ENCODE measurements at regions not wholly inside any gene's neighbourhood (a gene's known extent, or its start where the extent isn't known, plus 50 kb on each side); places are given as distances from the start of the nearest gene placed in this dataset.

DNA sequence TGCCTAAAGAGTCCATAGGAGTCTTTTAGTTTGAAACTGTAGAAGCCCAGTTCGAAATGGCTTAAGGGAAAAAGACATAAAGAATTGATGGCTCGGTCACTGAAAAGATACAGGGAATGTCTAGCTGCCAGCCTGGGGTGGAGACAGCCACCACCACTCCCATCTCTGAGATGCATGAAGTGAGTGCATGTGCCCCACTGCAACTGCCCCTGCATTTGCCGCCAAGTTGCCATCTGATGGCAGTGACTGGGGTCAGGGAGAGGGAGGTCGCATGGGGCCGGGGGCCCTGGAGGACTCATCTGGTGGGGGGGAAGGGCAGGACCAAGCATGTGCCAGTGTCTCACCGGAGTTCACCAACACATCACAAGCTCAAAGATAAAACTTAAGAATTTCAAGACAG is 385.8 kb upstream of the SULF2 start:
- no peak for DNase-seq (ENCODE audit: extremely low read depth, low read depth)

DNA sequence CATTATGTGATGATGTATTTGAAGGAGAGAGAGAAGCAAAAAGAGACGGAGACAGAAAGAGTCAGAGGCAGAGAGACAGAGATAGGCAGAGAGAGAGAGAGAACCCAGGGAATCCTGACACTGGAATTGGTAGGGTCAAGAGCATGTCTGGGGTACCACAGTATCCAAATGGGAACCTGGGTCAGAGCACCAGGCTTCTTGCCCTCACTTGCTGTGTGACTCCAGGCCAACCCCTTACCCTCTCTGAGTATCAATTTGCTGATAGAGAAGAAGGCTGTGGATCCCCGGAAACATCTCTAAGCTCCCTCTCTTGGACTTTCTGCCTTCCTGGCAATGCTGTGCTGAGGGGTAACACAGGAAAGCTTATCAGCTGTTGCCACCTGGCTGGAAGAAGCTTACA is 385.3 kb upstream of the SULF2 start:
- DNase-seq (ENCODE audit: extremely low read depth, low read depth), result no peak

DNA sequence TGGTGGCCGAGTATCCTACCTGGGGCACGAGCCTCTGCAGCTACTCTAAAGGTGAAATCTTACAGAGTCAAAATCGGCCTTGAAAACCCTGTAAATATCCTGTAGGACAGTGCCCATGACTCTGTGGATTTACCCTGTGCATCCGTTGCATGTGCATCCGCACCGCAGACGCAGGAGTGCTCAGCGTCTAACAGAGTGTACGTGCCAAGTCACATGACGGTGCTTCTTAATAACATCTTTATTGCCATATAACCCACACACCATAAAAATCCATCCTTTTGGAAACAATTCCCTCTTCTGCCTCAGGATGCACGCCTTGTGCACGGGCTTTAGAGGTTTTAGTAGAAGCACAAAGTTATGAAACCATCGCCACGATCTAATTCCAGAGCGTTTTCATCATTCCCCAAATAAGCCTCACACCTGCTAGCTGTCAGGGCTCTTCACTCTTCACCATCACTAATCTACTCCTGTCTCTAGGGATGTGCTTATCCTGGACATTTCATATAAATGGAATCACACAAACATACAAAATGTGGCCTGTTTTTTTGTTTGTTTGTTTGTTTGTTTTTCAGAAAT is 384.5 kb upstream of the SULF2 start:
- DNase-seq (ENCODE audit: extremely low read depth, low read depth), result no peak

DNA sequence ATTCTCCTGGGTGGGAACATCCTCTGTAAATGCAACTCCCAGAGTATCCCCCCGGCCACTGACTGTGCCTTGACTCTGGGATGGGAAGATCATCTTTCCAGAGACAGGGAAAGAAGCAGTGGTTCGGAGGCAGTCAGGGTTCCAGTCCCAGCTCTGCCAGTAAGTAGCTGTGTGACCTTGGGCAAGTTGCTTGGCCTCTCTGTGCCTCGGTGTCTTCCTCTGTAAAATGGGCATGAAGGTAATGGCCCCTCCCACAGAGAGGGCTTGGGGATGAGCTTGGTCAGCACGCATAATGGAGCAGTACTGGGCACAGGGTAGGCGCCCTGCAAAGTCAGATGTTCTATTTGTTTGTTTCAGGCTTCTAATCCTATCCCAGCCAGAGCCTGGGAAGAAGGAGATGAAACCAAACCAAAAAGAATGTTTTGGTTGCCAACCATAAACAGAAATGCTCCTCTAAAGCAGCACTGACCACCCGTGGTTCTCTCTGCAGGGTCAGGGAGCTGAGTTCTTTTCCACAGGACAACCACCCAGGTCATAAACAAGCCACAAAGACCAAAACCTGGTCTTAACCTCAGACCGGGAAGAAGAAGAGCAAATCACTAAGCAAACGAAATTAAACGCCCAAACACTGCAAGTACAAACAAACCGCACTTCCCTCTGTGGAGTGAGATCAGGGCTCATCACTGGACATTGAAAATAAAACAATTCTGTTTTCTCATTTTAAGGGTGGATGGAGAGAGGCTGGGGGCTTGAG is 381.0 kb upstream of the SULF2 start:
- no peak for DNase-seq (ENCODE audit: extremely low read depth, low read depth)

DNA sequence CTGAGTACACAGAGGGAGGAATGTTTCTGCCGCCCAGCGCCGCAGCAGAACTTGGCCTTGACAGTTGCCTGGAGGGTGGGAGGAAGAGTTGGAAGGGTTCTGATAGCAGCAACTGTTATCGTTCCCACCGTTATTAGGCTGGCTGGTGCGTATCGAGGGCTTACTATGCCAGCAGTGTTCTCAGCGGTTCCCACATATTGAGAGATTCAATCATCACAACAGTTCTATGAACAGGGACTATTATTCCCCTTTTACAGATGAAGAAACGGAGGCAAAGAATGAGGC is 380.1 kb upstream of the SULF2 start:
- DNase-seq (ENCODE audit: extremely low read depth, low read depth), result no peak

DNA sequence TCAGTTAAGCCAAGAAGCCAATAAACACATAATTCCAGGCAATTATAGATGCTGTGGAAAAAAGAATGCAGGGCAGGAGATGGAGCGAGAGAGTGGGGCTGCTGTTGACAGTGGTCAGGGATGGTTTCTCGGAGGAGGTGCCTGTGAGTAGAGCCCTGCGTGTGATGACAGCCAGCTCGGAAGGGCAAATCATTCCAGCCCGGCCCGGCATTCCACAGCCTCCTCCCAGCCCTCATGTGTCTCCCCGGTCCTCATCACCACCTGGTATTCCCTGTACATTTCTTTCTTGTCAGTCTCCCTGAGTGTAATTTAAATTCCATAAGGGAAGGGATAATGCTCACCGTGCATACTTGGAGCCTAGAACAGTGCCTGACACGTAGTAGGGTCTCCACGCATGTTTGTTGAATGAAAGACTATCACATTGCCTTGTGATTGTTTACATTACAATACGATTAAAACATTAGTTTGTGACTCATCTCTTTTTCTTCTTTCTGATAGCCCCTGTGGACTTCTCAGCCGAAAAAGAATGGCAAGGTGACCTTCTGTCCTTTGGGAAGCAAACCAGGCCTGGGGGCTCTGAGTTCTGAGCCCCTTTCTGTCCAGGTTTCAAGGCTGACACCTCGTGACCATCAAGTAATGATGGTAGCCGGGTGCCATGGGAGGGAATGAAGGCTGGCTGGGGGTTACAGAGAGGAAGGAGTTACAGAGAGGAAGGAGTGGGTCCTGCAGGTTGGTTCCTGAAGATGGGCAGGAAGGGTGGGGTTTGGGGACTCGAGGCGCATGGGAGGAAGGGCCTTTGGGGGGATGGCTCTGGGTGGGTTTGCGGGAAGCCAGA is 379.5 kb upstream of the SULF2 start:
- no peak for DNase-seq (ENCODE audit: extremely low read depth, low read depth)

DNA sequence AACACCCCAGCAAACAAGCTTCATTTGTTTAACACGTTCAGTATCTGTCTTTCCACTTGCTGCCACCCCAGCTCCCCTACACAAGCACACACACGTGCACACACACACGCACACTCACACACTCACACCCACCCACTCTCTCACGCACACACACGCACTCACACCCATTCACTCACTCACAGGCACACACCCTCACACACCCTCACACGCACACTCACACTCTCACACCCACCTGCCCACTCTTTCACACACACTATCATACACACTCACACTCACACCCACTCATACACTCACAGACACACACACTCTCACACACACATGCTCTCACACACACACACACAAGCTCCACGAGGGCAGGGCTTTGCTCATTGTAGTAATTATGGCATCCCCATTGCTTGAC is 378.8 kb upstream of the SULF2 start:
- no peak for DNase-seq (ENCODE audit: extremely low read depth, low read depth)

DNA sequence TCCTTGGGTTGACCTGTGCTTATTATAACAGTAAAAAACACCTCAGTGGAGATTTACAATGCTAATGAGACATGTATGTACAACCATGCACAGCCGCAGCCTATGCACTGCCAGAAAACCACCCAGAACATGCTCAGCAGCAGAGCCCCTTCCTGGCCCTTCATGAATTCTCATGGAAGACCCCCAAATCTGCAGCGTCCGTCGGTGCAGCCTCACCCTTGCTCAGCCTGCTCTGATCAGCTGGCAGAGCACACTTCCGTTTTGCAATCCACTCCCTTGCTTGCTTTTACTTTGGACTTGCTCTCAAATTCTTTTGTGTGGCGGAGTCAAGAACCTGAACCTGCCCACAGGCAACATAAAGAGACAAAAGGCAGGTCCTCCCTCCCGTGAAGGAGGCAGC is 378.2 kb upstream of the SULF2 start:
- no peak for DNase-seq (ENCODE audit: extremely low read depth, low read depth)

DNA sequence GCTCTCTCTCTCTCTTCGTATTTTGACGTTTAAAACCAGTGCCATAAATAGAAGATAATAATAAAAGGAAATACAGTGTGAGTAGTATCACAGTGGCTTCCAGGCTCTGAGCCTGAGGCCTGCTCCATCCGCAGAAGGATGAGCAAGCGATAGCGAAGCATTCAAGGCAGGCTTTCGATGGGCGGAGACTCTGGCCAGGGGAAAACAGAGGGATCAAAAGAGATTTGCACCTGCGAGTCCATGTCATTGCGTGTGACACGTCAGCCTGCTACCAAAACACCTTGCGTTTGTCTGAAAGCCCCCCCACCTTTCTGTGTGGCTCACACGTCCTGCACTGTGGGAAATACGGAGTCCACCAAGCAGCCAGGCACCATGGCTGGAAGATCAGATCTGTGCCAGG is 377.3 kb upstream of the SULF2 start:
- DNase-seq (ENCODE audit: extremely low read depth, low read depth), result no peak

DNA sequence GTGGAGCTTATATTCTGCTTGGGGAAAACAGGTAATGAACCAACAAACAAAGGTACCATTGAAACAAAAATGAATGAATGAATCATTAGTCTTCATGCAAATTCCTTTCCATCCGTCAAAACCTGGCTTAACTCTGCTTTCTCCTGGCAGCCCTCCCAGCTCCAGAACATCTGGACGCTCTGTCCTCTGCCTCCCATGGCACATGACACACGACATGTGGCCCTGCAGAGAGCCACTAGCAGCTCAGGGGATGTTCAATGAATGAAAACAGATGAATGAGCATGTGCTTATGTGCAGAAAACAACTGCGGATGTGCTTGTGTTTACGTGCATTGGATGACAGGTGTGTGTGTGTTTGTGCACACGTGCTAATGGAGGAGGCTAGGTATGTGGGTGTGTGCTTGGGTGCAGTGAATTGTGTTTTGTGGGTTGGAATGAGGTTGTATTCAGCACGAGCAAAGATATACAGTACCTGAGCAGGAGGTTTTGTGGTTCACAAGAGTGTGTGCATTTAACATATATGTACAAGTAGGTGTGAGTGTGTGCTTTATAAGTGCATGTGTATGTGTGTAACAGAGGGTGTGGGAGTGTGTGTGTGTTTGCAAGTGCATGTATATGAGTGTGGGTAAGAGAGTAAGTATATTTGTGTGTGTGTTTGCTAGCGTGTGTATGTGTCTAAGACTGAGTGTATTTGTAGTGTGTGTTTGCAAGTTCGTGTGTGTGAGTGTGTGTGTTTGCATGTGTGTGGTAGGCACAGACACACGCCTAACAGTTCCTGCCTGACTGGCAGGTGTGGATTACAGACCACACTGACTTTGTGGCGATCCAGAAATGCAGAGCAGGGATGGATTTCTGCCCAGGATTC is 374.1 kb upstream of the SULF2 start:
- no peak for DNase-seq (ENCODE audit: extremely low read depth, low read depth)

DNA sequence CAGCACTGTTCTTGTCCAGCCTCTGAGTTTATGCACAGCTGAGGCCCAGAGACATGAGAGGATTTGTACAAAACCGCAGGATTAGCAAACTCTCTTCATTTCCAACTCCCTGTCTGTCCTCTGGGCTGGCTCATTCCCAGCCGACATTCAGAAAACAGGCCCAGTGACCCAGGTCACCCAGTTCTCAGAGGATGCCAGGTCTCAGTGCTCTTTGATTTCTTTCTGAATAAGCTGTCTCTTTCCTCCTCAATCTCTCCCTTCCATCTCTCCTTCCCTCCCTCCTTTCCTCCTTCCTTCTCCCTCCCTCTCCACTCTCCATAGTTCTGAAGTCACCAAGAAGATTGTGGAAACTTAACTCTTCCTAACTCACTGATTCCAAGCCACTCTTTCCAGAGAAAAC is 372.7 kb upstream of the SULF2 start:
- DNase-seq (ENCODE audit: extremely low read depth, low read depth), result no peak

DNA sequence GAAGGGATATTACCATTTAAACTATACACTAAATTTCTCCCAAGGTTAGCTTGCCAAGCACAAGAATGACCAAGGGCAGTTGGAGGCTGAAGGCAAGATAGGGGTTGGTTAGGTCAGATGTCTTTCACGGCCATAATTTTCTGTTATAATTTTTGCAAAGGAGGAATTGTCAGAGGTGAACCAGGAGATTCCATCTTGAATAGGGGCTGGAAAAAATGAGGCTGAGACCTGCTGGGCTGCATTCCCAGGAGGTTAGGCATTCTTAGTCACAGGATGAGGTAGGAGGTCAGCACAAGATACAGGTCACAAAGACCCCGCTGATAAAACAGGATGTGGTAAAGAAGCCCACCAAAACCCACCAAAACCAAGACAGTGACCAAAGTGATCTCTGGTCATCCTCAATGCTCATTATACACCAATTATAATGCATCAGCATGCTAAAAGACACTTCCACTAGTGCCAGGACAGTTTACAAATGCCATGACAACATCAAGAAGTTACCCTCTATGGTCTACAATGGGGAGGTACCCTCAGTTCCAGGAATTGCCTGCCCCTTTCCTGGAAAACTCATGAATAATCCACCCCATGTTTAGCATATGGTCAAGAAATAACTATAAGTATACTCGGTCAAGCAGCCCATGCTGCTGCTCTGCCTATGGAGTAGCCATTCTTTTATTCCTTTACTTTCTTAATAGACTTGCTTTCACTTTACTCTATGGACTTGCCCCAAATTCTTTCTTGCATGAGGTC is 371.8 kb upstream of the SULF2 start:
- DNase-seq (ENCODE audit: extremely low read depth, low read depth), result no peak

DNA sequence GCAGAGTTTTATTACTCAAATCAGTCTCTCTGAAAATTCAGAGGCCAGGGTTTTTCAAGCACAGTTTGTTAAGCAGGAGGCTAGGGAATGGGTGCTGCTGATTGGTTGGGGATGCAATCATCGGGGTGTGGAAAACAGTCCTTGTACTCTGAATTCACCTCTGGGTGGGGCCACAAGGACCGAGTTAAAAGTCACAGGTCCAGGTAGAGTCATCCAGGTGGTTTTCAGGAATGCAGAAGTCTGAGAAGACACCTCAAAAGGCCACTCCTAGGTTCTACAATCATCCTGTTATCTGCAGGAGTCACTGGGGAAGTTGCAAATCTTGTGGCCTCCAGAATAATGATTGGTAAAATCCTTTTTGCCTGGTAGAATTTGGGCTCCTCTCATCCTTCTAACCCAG is 371.2 kb upstream of the SULF2 start:
- no peak for DNase-seq (ENCODE audit: extremely low read depth, low read depth)

DNA sequence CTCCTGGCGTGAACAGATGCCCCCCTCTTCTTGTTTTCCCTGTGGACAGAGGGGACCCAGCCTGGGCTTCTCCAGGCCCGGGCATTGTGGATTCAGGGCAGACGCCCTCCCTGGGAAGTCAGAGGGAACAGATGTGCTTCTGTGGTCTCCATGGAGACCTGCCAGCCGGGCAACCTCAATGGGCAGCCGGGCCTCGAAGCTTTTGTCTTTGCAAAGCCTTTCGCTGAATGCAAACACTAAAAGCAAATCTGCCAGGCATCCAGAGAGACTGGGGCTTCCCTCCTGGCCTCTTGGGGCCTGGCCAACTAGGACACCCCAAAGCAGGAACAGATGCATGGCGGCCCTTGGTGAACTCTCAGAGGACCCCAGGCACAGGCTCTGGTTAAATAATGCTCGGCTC is 370.0 kb upstream of the SULF2 start:
- no peak for DNase-seq (ENCODE audit: extremely low read depth, low read depth)

DNA sequence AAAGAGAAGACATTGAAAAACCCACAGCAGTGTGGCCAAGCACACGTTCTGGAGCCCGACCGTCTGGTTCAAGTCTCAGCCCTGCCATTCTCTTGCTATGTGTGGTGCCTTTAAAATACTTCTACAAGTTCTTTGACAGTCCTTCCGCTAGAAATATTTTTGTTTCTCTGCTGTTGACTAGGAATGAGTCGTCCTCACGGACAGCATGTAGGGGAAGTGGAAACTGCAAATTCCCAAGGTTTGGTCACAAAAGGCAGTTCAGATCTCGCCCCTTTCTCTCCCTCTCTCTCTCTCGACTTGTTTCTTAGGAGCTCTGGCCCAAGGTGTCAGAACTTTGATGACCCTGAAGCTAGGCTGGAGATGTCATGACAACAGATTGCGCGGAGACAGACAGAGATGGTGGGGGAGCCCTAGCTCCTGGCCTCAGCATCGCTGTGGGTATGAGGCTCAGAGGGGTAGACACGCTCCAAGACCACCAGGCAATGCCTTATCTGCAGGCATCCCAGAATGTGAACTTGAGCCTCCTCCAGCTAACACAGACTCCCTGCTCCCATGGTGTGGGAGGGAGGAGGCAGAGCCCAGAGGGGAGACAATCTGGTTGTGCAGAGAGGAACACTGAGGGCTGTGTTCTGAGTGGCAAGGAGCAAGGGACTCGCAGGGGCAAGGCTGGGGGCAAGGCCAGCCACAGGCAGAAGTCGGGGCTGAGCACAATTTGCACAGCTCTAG is 368.9 kb upstream of the SULF2 start:
- DNase-seq (ENCODE audit: extremely low read depth, low read depth), result no peak

DNA sequence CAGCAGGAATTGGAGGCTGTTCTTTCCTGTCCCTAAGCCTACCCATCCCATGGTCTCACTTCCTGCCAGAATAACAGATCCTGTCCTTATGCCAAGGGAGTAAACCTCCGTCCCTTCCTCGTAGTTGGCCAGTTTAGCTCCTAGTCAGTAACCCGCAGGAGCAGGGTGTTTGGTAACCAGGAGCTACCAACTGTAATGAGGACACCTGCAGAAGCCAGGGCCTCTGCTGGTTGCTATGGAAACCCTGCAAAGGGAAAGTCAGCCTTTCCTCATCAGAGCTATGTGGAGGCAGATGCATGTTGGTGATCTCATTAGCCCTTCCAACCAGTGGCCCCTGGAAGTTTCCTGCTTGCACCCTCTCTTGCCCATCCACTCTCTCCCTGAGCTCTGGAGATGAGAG is 368.2 kb upstream of the SULF2 start:
- DNase-seq (ENCODE audit: extremely low read depth, low read depth), result no peak

DNA sequence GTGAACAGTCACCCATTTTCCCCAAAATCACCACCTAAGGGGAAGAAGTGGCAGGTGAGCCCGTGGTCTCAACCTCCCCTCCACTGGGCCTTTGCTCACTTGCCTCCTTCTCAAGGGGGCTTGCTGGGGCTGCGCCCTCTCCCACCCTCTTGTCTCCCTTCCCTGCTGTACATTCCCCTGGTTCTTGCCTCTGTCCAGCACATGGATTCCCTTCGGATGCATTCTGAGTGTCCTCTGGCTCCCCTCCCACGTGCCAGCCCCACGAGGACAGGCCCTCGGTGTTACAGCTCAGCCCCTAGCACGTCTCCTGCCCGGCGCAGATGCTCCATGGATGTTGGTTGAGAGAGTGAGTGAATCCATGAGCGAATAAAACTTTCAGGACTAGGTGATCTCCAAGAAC is 367.8 kb upstream of the SULF2 start:
- no peak for DNase-seq (ENCODE audit: extremely low read depth, low read depth)

DNA sequence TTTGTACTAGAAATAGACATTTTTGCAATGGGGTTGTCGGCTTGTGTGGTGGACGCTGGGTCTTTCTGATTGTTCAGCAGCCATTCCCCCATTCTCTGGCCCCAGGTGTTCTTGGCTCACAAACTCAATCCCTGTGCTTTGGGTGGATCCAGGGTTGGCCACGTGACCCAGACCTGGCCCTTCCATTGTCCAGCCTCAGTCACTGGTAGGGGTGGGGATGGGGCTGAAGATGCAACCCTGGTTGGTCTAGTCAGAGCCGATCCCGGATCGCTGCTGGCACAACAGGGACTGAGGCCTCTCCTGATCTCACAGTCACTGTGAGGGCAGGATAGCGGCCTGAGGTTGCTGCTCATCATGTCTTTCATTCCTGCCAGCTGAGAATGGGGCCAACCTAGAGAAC is 365.3 kb upstream of the SULF2 start:
- DNase-seq (ENCODE audit: extremely low read depth, low read depth), result no peak

DNA sequence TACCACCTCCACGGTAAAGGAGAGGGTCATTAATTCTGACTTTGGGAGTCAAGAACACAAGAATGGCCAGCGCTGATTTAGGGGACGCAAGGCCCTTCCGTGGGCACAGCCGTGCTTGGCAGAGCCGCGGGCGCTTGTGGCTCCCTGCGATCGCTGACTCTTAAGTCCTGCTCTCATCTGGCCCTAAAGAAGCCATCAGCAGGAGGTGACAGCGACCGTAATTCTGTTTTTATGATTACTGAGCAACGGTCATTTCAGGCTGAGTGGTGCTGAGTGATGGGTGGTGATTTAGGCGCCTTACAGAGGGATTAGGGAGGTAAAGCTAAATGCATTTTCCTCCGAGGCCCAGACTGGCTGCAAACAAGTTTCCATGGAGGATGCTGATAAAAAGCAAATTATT is 364.6 kb upstream of the SULF2 start:
- DNase-seq (ENCODE audit: extremely low read depth, low read depth), result no peak
